PC-3 (cell line): ENCODE measurements at regions not wholly inside any gene's neighbourhood (a gene's known extent, or its start where the extent isn't known, plus 50 kb on each side); places are given as distances from the start of the nearest gene placed in this dataset.

Experiments
- EZH2 ChIP-seq: fragments of 300-600 bp; sonication (generic); IDR thresholded peaks from one replicate; pipeline ENCODE4 v1.6.1; 2017; ENCODE audit warnings: antibody characterized with exemption, mild to moderate bottlenecking, low read length; ENCODE audit not compliant: unreplicated experiment
- TF ChIP-seq, protein P1 (sequence below): fragments of 300-600 bp; sonication (generic); conservative IDR thresholded peaks from 2 replicates; pipeline ENCODE4 v1.5.1; 2017; ENCODE audit warnings: antibody characterized with exemption, low read depth, mild to moderate bottlenecking, low read length

GRCh38 chr3:176262071-176262470 is 935.2 kb downstream of the TBL1XR1 start:
- TF ChIP-seq, protein P1, sequence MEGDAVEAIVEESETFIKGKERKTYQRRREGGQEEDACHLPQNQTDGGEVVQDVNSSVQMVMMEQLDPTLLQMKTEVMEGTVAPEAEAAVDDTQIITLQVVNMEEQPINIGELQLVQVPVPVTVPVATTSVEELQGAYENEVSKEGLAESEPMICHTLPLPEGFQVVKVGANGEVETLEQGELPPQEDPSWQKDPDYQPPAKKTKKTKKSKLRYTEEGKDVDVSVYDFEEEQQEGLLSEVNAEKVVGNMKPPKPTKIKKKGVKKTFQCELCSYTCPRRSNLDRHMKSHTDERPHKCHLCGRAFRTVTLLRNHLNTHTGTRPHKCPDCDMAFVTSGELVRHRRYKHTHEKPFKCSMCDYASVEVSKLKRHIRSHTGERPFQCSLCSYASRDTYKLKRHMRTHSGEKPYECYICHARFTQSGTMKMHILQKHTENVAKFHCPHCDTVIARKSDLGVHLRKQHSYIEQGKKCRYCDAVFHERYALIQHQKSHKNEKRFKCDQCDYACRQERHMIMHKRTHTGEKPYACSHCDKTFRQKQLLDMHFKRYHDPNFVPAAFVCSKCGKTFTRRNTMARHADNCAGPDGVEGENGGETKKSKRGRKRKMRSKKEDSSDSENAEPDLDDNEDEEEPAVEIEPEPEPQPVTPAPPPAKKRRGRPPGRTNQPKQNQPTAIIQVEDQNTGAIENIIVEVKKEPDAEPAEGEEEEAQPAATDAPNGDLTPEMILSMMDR = no peak
- no peak for TF ChIP-seq EZH2
